ENCODE measurements at regions not wholly inside any gene's neighbourhood (a gene's known extent, or its start where the extent isn't known, plus 50 kb on each side); places are given as distances from the start of the nearest gene placed in this dataset.

GRCh38 chr5:87786471-87786870, 373.7 kb upstream of the CCNH start:
- DNase-seq (ENCODE audit: low read depth), result no peak
- no peak for TF ChIP-seq MYC (IDR thresholded peaks at IDR 0.05; ENCODE audit: low read depth, low read length)
- TF ChIP-seq POLR2A (IDR thresholded peaks at IDR 0.05; ENCODE audit: extremely low read depth, insufficient read length), result no peak
- TF ChIP-seq MAX (IDR thresholded peaks at IDR 0.05; ENCODE audit: low read depth, low read length), result no peak
- TF ChIP-seq CTCF (IDR thresholded peaks at IDR 0.05; ENCODE audit: low read depth, low read length), result no peak
- no peak overlapping the region for H3K4me3 ChIP-seq (ENCODE audit: low read depth, low read length)

DNA sequence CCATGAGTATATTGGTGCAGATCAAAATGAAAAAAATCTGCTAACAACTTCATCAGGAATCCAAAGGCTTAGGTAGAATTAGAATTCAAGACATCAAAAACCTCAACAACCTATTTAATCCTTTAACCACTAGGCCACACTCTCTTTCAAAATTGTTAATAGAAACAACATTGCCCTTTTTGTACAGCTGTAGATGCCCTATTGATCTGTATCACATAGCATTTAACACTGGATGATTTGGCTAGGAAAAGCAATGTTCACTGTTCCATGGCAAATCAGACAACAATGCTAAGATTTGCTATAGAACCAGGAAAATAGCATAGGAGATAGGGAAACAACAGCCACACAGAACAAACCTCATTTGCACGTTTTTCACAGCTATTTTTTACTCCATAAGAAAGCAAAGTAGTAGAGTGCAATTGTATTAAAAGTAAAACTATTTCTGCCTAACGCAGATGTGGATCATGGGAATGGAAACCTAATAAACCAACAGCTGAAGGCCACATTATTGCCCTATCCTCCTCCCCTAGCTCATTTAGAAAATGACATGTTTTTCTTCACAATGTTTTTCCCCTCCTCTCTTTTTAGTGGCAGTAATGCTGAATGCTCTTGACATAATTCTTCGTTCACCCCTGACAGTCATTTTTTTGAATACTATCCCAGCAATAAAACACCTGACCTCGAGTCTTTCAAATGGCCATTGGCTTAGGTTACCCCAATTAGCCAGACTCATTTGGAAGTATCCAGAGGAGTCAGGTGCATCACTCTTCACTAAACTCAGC, 373.0 kb upstream of the CCNH start:
- DNase-seq (ENCODE audit: low read depth), result no peak
- no peak for TF ChIP-seq CTCF (IDR thresholded peaks at IDR 0.05; ENCODE audit: low read depth, low read length)
- no peak for TF ChIP-seq POLR2A (IDR thresholded peaks at IDR 0.05; ENCODE audit: extremely low read depth, insufficient read length)
- TF ChIP-seq MYC (IDR thresholded peaks at IDR 0.05; ENCODE audit: low read depth, low read length), result no peak
- TF ChIP-seq MAX (IDR thresholded peaks at IDR 0.05; ENCODE audit: low read depth, low read length), result no peak
- H3K4me3 ChIP-seq (ENCODE audit: low read depth, low read length), result no peak overlapping the region

GRCh38 chr5:87784879-87785495, 372.3 kb upstream of the CCNH start:
- no peak for TF ChIP-seq MYC (IDR thresholded peaks at IDR 0.05; ENCODE audit: low read depth, low read length)
- no peak for TF ChIP-seq POLR2A (IDR thresholded peaks at IDR 0.05; ENCODE audit: extremely low read depth, insufficient read length)
- TF ChIP-seq CTCF (IDR thresholded peaks at IDR 0.05; ENCODE audit: low read depth, low read length), result no peak
- no peak for TF ChIP-seq MAX (IDR thresholded peaks at IDR 0.05; ENCODE audit: low read depth, low read length)
- no peak for DNase-seq (ENCODE audit: low read depth)
- H3K4me3 ChIP-seq (ENCODE audit: low read depth, low read length), result no peak overlapping the region

DNA sequence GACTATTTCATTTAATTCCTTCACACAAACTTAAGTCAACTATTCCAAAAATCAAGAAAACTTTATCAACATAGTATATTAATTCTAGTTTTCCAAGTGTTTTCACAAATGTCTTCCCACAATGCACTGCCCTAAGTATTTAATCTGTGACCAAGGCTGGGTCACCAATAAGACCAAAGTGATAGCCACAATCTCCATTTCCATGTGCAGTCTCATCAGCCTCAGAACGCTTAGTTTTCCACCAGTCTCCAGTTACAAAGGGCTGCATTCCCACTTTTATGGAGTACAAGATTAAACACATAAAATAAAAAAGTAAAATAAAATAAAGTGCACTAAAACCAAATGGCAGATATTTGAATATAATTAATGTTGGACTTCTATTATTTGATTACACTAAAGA, 371.6 kb upstream of the CCNH start:
- no peak for TF ChIP-seq MYC (IDR thresholded peaks at IDR 0.05; ENCODE audit: low read depth, low read length)
- no peak for TF ChIP-seq MAX (IDR thresholded peaks at IDR 0.05; ENCODE audit: low read depth, low read length)
- no peak for TF ChIP-seq CTCF (IDR thresholded peaks at IDR 0.05; ENCODE audit: low read depth, low read length)
- no peak for TF ChIP-seq POLR2A (IDR thresholded peaks at IDR 0.05; ENCODE audit: extremely low read depth, insufficient read length)
- DNase-seq (ENCODE audit: low read depth), result no peak
- H3K4me3 ChIP-seq (ENCODE audit: low read depth, low read length), result no peak overlapping the region

DNA sequence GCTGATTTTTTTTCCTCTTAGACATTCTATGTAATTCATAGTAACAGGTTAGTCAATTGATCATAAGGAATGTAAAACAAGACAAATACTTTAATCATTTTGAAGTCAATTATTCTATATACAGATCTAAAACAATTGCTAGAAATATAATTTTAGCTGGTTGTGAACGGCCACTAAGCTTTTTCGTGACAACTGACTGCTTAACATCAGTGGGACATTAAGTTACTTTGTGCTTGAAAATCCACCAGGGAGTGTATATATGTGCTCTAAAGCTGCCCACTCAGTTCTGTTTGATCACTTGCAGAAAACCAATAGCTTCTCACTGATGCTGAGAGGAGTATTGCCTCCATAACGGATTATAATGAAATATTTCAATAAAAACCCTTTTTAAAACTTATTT, 370.2 kb upstream of the CCNH start:
- TF ChIP-seq MAX (IDR thresholded peaks at IDR 0.05; ENCODE audit: low read depth, low read length) (no peak), POLR2A (IDR thresholded peaks at IDR 0.05; ENCODE audit: extremely low read depth, insufficient read length) (no peak), MYC (IDR thresholded peaks at IDR 0.05; ENCODE audit: low read depth, low read length) (no peak), CTCF (IDR thresholded peaks at IDR 0.05; ENCODE audit: low read depth, low read length) (no peak)
- DNase-seq (ENCODE audit: low read depth), result no peak
- H3K4me3 ChIP-seq (ENCODE audit: low read depth, low read length), result no peak overlapping the region
